NOMO-1 treated with dmso at 0.1 percent for 144 hours (cell line): ENCODE measurements at regions not wholly inside any gene's neighbourhood (a gene's known extent, or its start where the extent isn't known, plus 50 kb on each side); places are given as distances from the start of the nearest gene placed in this dataset.
"Not testable (repeated sequence)": the region's sequence is repeated elsewhere in the genome, so short reads cannot be mapped to it uniquely, and the experiment has no call there.

Experiments used
- DNase-seq: peaks from one replicate; lab custom pipeline; 2025; ENCODE audit not compliant: unreplicated experiment; lab: John Stamatoyannopoulos, UW

GRCh38 chr7:49479441-49479840 lies 294.0 kb upstream of the VWC2 start:
- DNase-seq = no peak

GRCh38 chr7:49479936-49480544 lies 293.4 kb upstream of the VWC2 start:
- no peak for DNase-seq

- DNase-seq = no peak
Measured at GRCh38 chr7:49481075-49481474, 292.4 kb upstream of the VWC2 start.

- no peak for DNase-seq
Measured at GRCh38 chr7:49483142-49483541, 290.3 kb upstream of the VWC2 start.

- no peak for DNase-seq
Measured at GRCh38 chr7:49486974-49487829, 286.2 kb upstream of the VWC2 start.

- no peak for DNase-seq
Measured at GRCh38 chr7:49487830-49488140, 285.7 kb upstream of the VWC2 start.

- no peak for DNase-seq
Measured at GRCh38 chr7:49488573-49488972, 284.9 kb upstream of the VWC2 start.

- DNase-seq = no peak
Measured at GRCh38 chr7:49497471-49497870, 276.0 kb upstream of the VWC2 start.

GRCh38 chr7:49500741-49501140 lies 272.7 kb upstream of the VWC2 start:
- DNase-seq = no peak

GRCh38 chr7:49507206-49507605 lies 266.2 kb upstream of the VWC2 start:
- DNase-seq = not testable (repeated sequence)

- peak; percentile 35 for DNase-seq
Measured at GRCh38 chr7:49513911-49514310, 259.5 kb upstream of the VWC2 start.

GRCh38 chr7:49520951-49521350 lies 252.5 kb upstream of the VWC2 start:
- DNase-seq = no peak

- no peak for DNase-seq
Measured at GRCh38 chr7:49522111-49522510, 251.3 kb upstream of the VWC2 start.

- no peak for DNase-seq
Measured at GRCh38 chr7:49523870-49524269, 249.6 kb upstream of the VWC2 start.

- DNase-seq = no peak
Measured at GRCh38 chr7:49527182-49527581, 246.3 kb upstream of the VWC2 start.

GRCh38 chr7:49530481-49530880 lies 243.0 kb upstream of the VWC2 start:
- no peak for DNase-seq

- no peak for DNase-seq
Measured at GRCh38 chr7:49563693-49564378, 209.6 kb upstream of the VWC2 start.

GRCh38 chr7:49564379-49564714 lies 209.1 kb upstream of the VWC2 start:
- DNase-seq = no peak

GRCh38 chr7:49577576-49577975 lies 195.9 kb upstream of the VWC2 start:
- no peak for DNase-seq

- DNase-seq = no peak
Measured at GRCh38 chr7:49579408-49579807, 194.0 kb upstream of the VWC2 start.

GRCh38 chr7:49580000-49580399 lies 193.4 kb upstream of the VWC2 start:
- no peak for DNase-seq

GRCh38 chr7:49580761-49581160 lies 192.7 kb upstream of the VWC2 start:
- DNase-seq = peak; percentile 68
